Activated T-cell treated with anti-CD3 and anti-CD28 coated beads for 1 hour (primary cell): ENCODE measurements at regions not wholly inside any gene's neighbourhood (a gene's known extent, or its start where the extent isn't known, plus 50 kb on each side); places are given as distances from the start of the nearest gene placed in this dataset.

Source experiments
- DNase-seq: peaks from one replicate; pipeline ENCODE4 v3.0.0-alpha.2; 2020; ENCODE audit warnings: low read depth

GRCh38 chr2:195606179-195606578, 50.8 kb upstream of the SLC39A10 start:
- no peak for DNase-seq

- no peak for DNase-seq
Observed at GRCh38 chr2:195604706-195605105, 52.3 kb upstream of the SLC39A10 start.

GRCh38 chr2:195603998-195604397, 53.0 kb upstream of the SLC39A10 start:
- no peak for DNase-seq

GRCh38 chr2:195603408-195603807, 53.6 kb upstream of the SLC39A10 start:
- DNase-seq, result no peak

GRCh38 chr2:195602687-195603086, 54.3 kb upstream of the SLC39A10 start:
- no peak for DNase-seq

- no peak for DNase-seq
Observed at GRCh38 chr2:195601361-195601760, 55.7 kb upstream of the SLC39A10 start.

- DNase-seq, result no peak
Observed at GRCh38 chr2:195600778-195601177, 56.2 kb upstream of the SLC39A10 start.

- no peak for DNase-seq
Observed at GRCh38 chr2:195596840-195597239, 60.2 kb upstream of the SLC39A10 start.

- DNase-seq, result no peak
Observed at GRCh38 chr2:195595825-195596224, 61.2 kb upstream of the SLC39A10 start.

GRCh38 chr2:195594919-195595694, 61.9 kb upstream of the SLC39A10 start:
- DNase-seq, result no peak

GRCh38 chr2:195594248-195594647, 62.8 kb upstream of the SLC39A10 start:
- no peak for DNase-seq

GRCh38 chr2:195592105-195592504, 64.9 kb upstream of the SLC39A10 start:
- no peak for DNase-seq

- no peak for DNase-seq
Observed at GRCh38 chr2:195590861-195591205, 66.2 kb upstream of the SLC39A10 start.

GRCh38 chr2:195590199-195590860, 66.7 kb upstream of the SLC39A10 start:
- no peak for DNase-seq

- no peak for DNase-seq
Observed at GRCh38 chr2:195587966-195588365, 69.1 kb upstream of the SLC39A10 start.

GRCh38 chr2:195586062-195586714, 70.8 kb upstream of the SLC39A10 start:
- no peak for DNase-seq

GRCh38 chr2:195582188-195582587, 74.8 kb upstream of the SLC39A10 start:
- no peak for DNase-seq

GRCh38 chr2:195579776-195580555, 77.1 kb upstream of the SLC39A10 start:
- DNase-seq, result no peak

- no peak for DNase-seq
Observed at GRCh38 chr2:195575879-195576401, 81.1 kb upstream of the SLC39A10 start.

GRCh38 chr2:195575016-195575415, 82.0 kb upstream of the SLC39A10 start:
- DNase-seq, result no peak

GRCh38 chr2:195574312-195574711, 82.7 kb upstream of the SLC39A10 start:
- no peak for DNase-seq
